SK-N-SH (cell line): ENCODE measurements at regions not wholly inside any gene's neighbourhood (a gene's known extent, or its start where the extent isn't known, plus 50 kb on each side); places are given as distances from the start of the nearest gene placed in this dataset.

Experiments used
- CTCF ChIA-PET: fragments of 300-600, 350-600 bp; formaldehyde crosslinking; extraction: SDS; loops from one replicate; lab custom pipeline; 2021; lab: Yijun Ruan, JAX
- POLR2A ChIA-PET: fragments of 350-600 bp; sonication (Branson Sonifier 250); formaldehyde crosslinking; extraction: SDS; loops from one replicate; lab custom pipeline; 2020; ENCODE audit warnings: antibody characterized with exemption, inconsistent platforms; lab: Yijun Ruan, JAX
- DNase-seq: peaks from one replicate; pipeline ENCODE4 v3.0.0; 2012
- H2AFZ ChIP-seq: fragments of 200-600 bp; sonication (generic); 2 replicates; pipeline ENCODE4 v1.8.1; 2016; ENCODE audit warnings: antibody characterized with exemption, mild to moderate bottlenecking, low read depth
- H3F3A ChIP-seq: fragments of 200-600 bp; sonication (generic); replicated peaks from 2 replicates; pipeline ENCODE3; 2016; ENCODE audit warnings: antibody characterized with exemption, mild to moderate bottlenecking; ENCODE audit not compliant: insufficient read depth
- H3K27ac ChIP-seq, 2 experiments: fragments of 200-500 bp in 1 of 2; fragments of 200-600 bp in 1 of 2; sonication (Bioruptor generic) in 1 of 2; sonication (generic), shearing (Covaris generic) in 1 of 2; 2 replicates each; pipeline versions ENCODE4 v1.5.1 to v1.6.1; 2014 to 2016; ENCODE audit warnings: low read depth in 2 of 2, inconsistent platforms in 1 of 2, low read length in 1 of 2, mild to moderate bottlenecking in 1 of 2, mixed read lengths in 1 of 2
- H3K27me3 ChIP-seq: fragments of 200-600 bp; sonication (generic), shearing (Covaris generic); 2 replicates; pipeline ENCODE4 v1.6.1; 2016; ENCODE audit warnings: mixed run types; ENCODE audit not compliant: insufficient read depth
- H3K36me3 ChIP-seq, 2 experiments: fragments of 200-500 bp in 1 of 2; fragments of 200-600 bp in 1 of 2; sonication (Bioruptor generic) in 1 of 2; sonication (generic) in 1 of 2; replicated peaks in 1 of 2; 2 replicates each; pipeline versions ENCODE3 to v1.5.1; 2014 to 2016; ENCODE audit warnings: low read length in 1 of 2, mild to moderate bottlenecking in 1 of 2; ENCODE audit not compliant: insufficient read depth in 2 of 2, control insufficient read depth in 1 of 2
- H3K4me1 ChIP-seq, 2 experiments: fragments of 200-500 bp in 1 of 2; fragments of 200-600 bp in 1 of 2; sonication (Bioruptor generic) in 1 of 2; sonication (generic), shearing (Covaris generic) in 1 of 2; 2 replicates each; pipeline versions ENCODE4 v1.5.1 to v1.6.1; 2014 to 2016; ENCODE audit warnings: low read depth in 1 of 2, low read length in 1 of 2, mixed run types in 1 of 2; ENCODE audit not compliant: insufficient read depth in 2 of 2, control insufficient read depth in 1 of 2
- H3K4me2 ChIP-seq: fragments of 200-600 bp; sonication (generic), shearing (Covaris generic); 2 replicates; pipeline ENCODE4 v1.6.1; 2017; ENCODE audit warnings: mixed run types
- H3K4me3 ChIP-seq, 2 experiments: fragments of 200-500 bp in 1 of 2; fragments of 200-600 bp in 1 of 2; sonication (Bioruptor generic) in 1 of 2; sonication (generic), shearing (Covaris generic) in 1 of 2; 2 replicates each; pipeline versions ENCODE4 v1.5.1 to v1.8.1; 2014 to 2016; ENCODE audit warnings: low read depth in 2 of 2, inconsistent platforms in 1 of 2, low read length in 1 of 2, mild to moderate bottlenecking in 1 of 2, mixed read lengths in 1 of 2, moderate library complexity in 1 of 2
- H3K79me2 ChIP-seq: fragments of 200-600 bp; sonication (generic); 2 replicates; pipeline ENCODE4 v1.8.1; 2017; ENCODE audit warnings: mild to moderate bottlenecking; ENCODE audit not compliant: insufficient read depth
- H3K9ac ChIP-seq: fragments of 200-600 bp; sonication (generic); 2 replicates; pipeline ENCODE4 v1.6.1; 2017; ENCODE audit warnings: mixed run types
- H3K9me2 ChIP-seq: fragments of 200-600 bp; sonication (generic); 2 replicates; pipeline ENCODE4 v1.6.1; 2017; ENCODE audit warnings: mixed run types
- H3K9me3 ChIP-seq: fragments of 200-600 bp; sonication (generic); 2 replicates; pipeline ENCODE4 v1.6.1; 2017; ENCODE audit warnings: mixed run types, mild to moderate bottlenecking, moderate library complexity
- H4K20me1 ChIP-seq: fragments of 200-600 bp; sonication (generic); 2 replicates; pipeline ENCODE4 v1.6.1; 2017; ENCODE audit warnings: mild to moderate bottlenecking, mixed run types; ENCODE audit not compliant: insufficient read depth
- CHD2 ChIP-seq: fragments of 150-350 bp; IDR thresholded peaks from 2 replicates; pipeline ENCODE4 v1.6.1; 2018; ENCODE audit warnings: low read length; ENCODE audit not compliant: partially characterized antibody
- ELF1 ChIP-seq: IDR thresholded peaks from 2 replicates; pipeline ENCODE4 v1.4.0; 2012
- EP300 ChIP-seq, 2 experiments: IDR thresholded peaks; 2 replicates each; pipeline versions ENCODE4 v1.4.0 to v1.6.1; 2012; ENCODE audit warnings: borderline replicate concordance in 1 of 2, low read depth in 1 of 2, low read length in 1 of 2
- EZH2phosphoT487 ChIP-seq: fragments of 200-600 bp; sonication (generic); IDR thresholded peaks from 2 replicates; pipeline ENCODE4 v1.6.1; 2017; ENCODE audit warnings: low read depth, mixed run types, mild to moderate bottlenecking, antibody characterized with exemption, moderate library complexity, borderline replicate concordance
- FOXJ3 ChIP-seq: sonication (generic); formaldehyde crosslinking; IDR thresholded peaks from 2 replicates; pipeline ENCODE4 v1.5.1; 2020; ENCODE audit warnings: mild to moderate bottlenecking, missing genetic modification reagents
- GABPA ChIP-seq: IDR thresholded peaks from 2 replicates; pipeline ENCODE4 v1.4.0; 2012; ENCODE audit warnings: low read depth, mild to moderate bottlenecking
- IRF3 ChIP-seq: fragments of 150-350 bp; IDR thresholded peaks from 2 replicates; pipeline ENCODE4 v1.6.1; 2016; ENCODE audit warnings: mild to moderate bottlenecking, low read depth, low read length
- JUND ChIP-seq: IDR thresholded peaks from 2 replicates; pipeline ENCODE4 v1.4.0; 2012
- MAX ChIP-seq: IDR thresholded peaks from 2 replicates; pipeline ENCODE4 v1.4.0; 2012; ENCODE audit warnings: low read depth
- MEF2A ChIP-seq: IDR thresholded peaks from 2 replicates; pipeline ENCODE4 v1.4.0; 2012; ENCODE audit warnings: low read depth, borderline replicate concordance
- MXI1 ChIP-seq: IDR thresholded peaks from 2 replicates; pipeline ENCODE4 v1.6.1; 2012; ENCODE audit warnings: mild to moderate bottlenecking, low read depth, low read length, improper control_type of control experiment
- NFIC ChIP-seq: IDR thresholded peaks from 2 replicates; pipeline ENCODE4 v1.4.0; 2012; ENCODE audit warnings: borderline replicate concordance
- NRF1 ChIP-seq: IDR thresholded peaks from 2 replicates; pipeline ENCODE4 v1.6.1; 2012; ENCODE audit warnings: low read depth, mild to moderate bottlenecking, low read length
- POLR2AphosphoS5 ChIP-seq: IDR thresholded peaks from 2 replicates; pipeline ENCODE4 v1.6.1; 2012; ENCODE audit warnings: low read depth, low read length
- RXRA ChIP-seq: IDR thresholded peaks from 2 replicates; pipeline ENCODE4 v1.4.0; 2012; ENCODE audit warnings: low read depth, mild to moderate bottlenecking, borderline replicate concordance
- SIN3A ChIP-seq: IDR thresholded peaks from 2 replicates; pipeline ENCODE4 v1.6.1; 2012; ENCODE audit warnings: low read depth, mild to moderate bottlenecking, low read length, moderate library complexity, borderline replicate concordance
- SMC3 ChIP-seq: IDR thresholded peaks from 2 replicates; pipeline ENCODE4 v1.6.1; 2012; ENCODE audit warnings: low read depth, low read length, improper control_type of control experiment
- TEAD4 ChIP-seq: IDR thresholded peaks from 2 replicates; pipeline ENCODE4 v1.4.0; 2012; ENCODE audit warnings: mild to moderate bottlenecking, borderline replicate concordance; ENCODE audit not compliant: insufficient read depth
- USF1 ChIP-seq: IDR thresholded peaks from 2 replicates; pipeline ENCODE4 v1.4.0; 2012; ENCODE audit warnings: low read depth, borderline replicate concordance
- WGBS: methylation state at CpG from one replicate; pipeline ENCODE4 v1.1.6; 2017; ENCODE audit warnings: low lambda C conversion rate; 5-methylcytosine and 5-hydroxymethylcytosine counted together
- TF ChIP-seq, protein P1 (sequence below): IDR thresholded peaks from 2 replicates; pipeline ENCODE4 v1.6.1; 2012; ENCODE audit warnings: mild to moderate bottlenecking, low read depth, low read length, moderate library complexity

DNA sequence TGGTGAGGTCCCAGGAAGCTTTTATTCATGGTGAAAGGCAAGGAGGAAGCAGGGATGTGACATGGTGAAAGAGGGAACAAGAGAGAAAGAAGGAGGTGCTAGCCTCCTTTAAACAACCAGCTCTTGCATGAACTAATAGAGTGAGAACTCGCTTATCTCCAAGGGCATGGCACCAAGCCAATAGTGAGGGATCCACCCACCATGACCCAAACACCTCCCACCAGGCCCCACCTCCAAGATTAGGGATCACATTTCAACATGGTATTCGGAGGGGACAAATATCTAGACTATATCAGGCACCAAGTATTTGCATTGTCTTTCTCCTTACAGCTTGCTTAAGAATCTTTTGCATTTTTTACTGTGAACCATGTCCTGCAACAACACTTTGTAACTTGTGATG lies 91.9 kb upstream of the DHRS4 start:
- Histone ChIP-seq H3K79me2 (no peaks in the 10 kb centered on the region), H3F3A (no peaks in the 10 kb centered on the region), H3K9ac (no peak overlapping the region), H3K36me3 (no peaks in the 10 kb centered on the region), H3K4me1 (no peaks in the 10 kb centered on the region), H3K9me3 (no peaks in the 10 kb centered on the region), H3K4me3 (no peak overlapping the region), H3K27ac (no peak overlapping the region), H3K4me2 (no peak overlapping the region), H2AFZ (no peak overlapping the region), H3K27me3 (no peaks in the 10 kb centered on the region), H4K20me1 (no peaks in the 10 kb centered on the region), H3K9me2 (no peaks in the 10 kb centered on the region)
- TF ChIP-seq MEF2A (no peak), EZH2phosphoT487 (no peak), MAX (no peak), POLR2AphosphoS5 (no peak), MXI1 (no peak), NFIC (no peak), SIN3A (no peak), SMC3 (no peak), USF1 (no peak), IRF3 (no peak), RXRA (no peak), ELF1 (no peak), NRF1 (no peak), GABPA (no peak), JUND (no peak), EP300 (IDR thresholded peaks at IDR 0.05; ENCODE audit: borderline replicate concordance in 1 of 2, low read depth in 1 of 2, low read length in 1 of 2) (no peak), FOXJ3 (no peak), TEAD4 (no peak), CHD2 (no peak)
- TF ChIP-seq, protein P1, sequence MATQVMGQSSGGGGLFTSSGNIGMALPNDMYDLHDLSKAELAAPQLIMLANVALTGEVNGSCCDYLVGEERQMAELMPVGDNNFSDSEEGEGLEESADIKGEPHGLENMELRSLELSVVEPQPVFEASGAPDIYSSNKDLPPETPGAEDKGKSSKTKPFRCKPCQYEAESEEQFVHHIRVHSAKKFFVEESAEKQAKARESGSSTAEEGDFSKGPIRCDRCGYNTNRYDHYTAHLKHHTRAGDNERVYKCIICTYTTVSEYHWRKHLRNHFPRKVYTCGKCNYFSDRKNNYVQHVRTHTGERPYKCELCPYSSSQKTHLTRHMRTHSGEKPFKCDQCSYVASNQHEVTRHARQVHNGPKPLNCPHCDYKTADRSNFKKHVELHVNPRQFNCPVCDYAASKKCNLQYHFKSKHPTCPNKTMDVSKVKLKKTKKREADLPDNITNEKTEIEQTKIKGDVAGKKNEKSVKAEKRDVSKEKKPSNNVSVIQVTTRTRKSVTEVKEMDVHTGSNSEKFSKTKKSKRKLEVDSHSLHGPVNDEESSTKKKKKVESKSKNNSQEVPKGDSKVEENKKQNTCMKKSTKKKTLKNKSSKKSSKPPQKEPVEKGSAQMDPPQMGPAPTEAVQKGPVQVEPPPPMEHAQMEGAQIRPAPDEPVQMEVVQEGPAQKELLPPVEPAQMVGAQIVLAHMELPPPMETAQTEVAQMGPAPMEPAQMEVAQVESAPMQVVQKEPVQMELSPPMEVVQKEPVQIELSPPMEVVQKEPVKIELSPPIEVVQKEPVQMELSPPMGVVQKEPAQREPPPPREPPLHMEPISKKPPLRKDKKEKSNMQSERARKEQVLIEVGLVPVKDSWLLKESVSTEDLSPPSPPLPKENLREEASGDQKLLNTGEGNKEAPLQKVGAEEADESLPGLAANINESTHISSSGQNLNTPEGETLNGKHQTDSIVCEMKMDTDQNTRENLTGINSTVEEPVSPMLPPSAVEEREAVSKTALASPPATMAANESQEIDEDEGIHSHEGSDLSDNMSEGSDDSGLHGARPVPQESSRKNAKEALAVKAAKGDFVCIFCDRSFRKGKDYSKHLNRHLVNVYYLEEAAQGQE: no peak
- WGBS: 0% methylated on average over 2 of the region's 2 CpGs
- DNase-seq: no peak
- ChIA-PET CTCF (no interaction called here), POLR2A (no interaction called here)
